Fibroblast of lung (primary cell): ENCODE measurements at regions not wholly inside any gene's neighbourhood (a gene's known extent, or its start where the extent isn't known, plus 50 kb on each side); places are given as distances from the start of the nearest gene placed in this dataset.
"Not testable (repeated sequence)": the region's sequence is repeated elsewhere in the genome, so short reads cannot be mapped to it uniquely, and the experiment has no call there.

ENCODE experiments used
- DNase-seq, 2 donors: peaks; one replicate each; pipeline versions ENCODE4 v3.0.0 to v3.0.0-alpha.2; 2010; ENCODE audit warnings: low read depth in 2 of 2
- H2AFZ ChIP-seq: 2 replicates; pipeline ENCODE4 v1.5.1; 2012; ENCODE audit warnings: low read length, control low read depth, inconsistent platforms
- H3K27ac ChIP-seq: 2 replicates; pipeline ENCODE4 v1.5.1; 2011; ENCODE audit warnings: low read length, control low read depth; ENCODE audit not compliant: insufficient read depth
- H3K27me3 ChIP-seq: 2 replicates; pipeline ENCODE4 v1.5.1; 2011; ENCODE audit warnings: mild to moderate bottlenecking, low read length; ENCODE audit not compliant: control insufficient read depth, insufficient read depth
- H3K36me3 ChIP-seq: 2 replicates; pipeline ENCODE4 v1.5.1; 2011; ENCODE audit warnings: low read length; ENCODE audit not compliant: control insufficient read depth, insufficient read depth
- H3K4me1 ChIP-seq: 2 replicates; pipeline ENCODE4 v1.5.1; 2011; ENCODE audit warnings: low read length; ENCODE audit not compliant: control insufficient read depth, insufficient read depth; ENCODE audit errors: extremely low read depth
- H3K4me2 ChIP-seq: 2 replicates; pipeline ENCODE4 v1.5.1; 2011; ENCODE audit warnings: low read length, control low read depth; ENCODE audit not compliant: insufficient read depth; ENCODE audit errors: extremely low read depth
- H3K4me3 ChIP-seq, 4 experiments: fragments of 200-600 bp in 1 of 4; sonication (generic) in 1 of 4; replicated peaks in 1 of 4; 2 replicates each; pipeline ENCODE4 v1.5.1; 2011 to 2016; ENCODE audit warnings: low read length in 4 of 4, low read depth in 3 of 4, mild to moderate bottlenecking in 3 of 4, control low read depth in 2 of 4, inconsistent platforms in 1 of 4, mixed read lengths in 1 of 4; ENCODE audit not compliant: insufficient read depth in 1 of 4; ENCODE audit errors: control extremely low read depth in 1 of 4
- H3K79me2 ChIP-seq: 2 replicates; pipeline ENCODE4 v1.5.1; 2012; ENCODE audit warnings: mild to moderate bottlenecking, low read length, inconsistent platforms; ENCODE audit not compliant: control insufficient read depth, insufficient read depth
- H3K9ac ChIP-seq: 2 replicates; pipeline ENCODE4 v1.5.1; 2011; ENCODE audit warnings: mild to moderate bottlenecking, low read length, control low read depth; ENCODE audit not compliant: insufficient read depth
- H3K9me3 ChIP-seq: 2 replicates; pipeline ENCODE4 v1.5.1; 2012; ENCODE audit warnings: low read depth, low read length; ENCODE audit not compliant: control insufficient read depth, insufficient read depth
- H4K20me1 ChIP-seq: 2 replicates; pipeline ENCODE4 v1.5.1; 2011; ENCODE audit warnings: low read length; ENCODE audit not compliant: control insufficient read depth, insufficient read depth; ENCODE audit errors: extremely low read depth
- CTCF ChIP-seq, 2 donors: IDR thresholded peaks in 1 of 2; conservative IDR thresholded peaks in 1 of 2; 1 replicate in 1 of 2; 2 replicates in 1 of 2; pipeline ENCODE4 v1.5.1; 2011 to 2012; ENCODE audit warnings: low read length in 2 of 2, control low read depth in 1 of 2, inconsistent platforms in 1 of 2, low read depth in 1 of 2, mild to moderate bottlenecking in 1 of 2
- EZH2 ChIP-seq: IDR thresholded peaks from 2 replicates; pipeline ENCODE4 v1.5.1; 2012; ENCODE audit warnings: low read length, control low read depth, mild to moderate bottlenecking; ENCODE audit errors: missing control alignments

DNA sequence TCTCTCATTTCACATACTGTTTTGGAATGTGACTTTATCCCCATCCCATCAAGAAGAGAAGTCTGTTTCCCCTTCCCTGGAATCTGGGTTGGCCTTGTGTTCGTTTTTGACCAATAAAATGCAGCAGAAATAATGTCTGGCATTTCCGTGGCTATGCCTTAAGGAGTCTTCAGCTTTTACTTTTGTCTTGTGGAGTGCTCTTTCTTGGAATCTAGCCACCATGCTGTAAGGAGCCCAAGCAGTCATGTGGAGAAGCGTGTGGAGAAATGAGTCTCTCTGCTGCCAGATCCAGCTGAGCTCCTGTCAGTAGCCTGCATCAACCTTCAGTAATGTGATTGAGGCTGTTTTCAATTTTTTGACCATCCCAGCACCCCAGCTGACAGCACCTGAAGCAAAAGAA is 84.4 kb upstream of the ARMCX2 start:
- H3K4me1 ChIP-seq, result no peaks in the 10 kb centered on the region
- H3K27me3 ChIP-seq, result no peaks in the 10 kb centered on the region
- no peak overlapping the region for H3K9ac ChIP-seq
- TF ChIP-seq CTCF (conservative IDR thresholded peaks at IDR 0.05 in 1 of 2, IDR thresholded peaks at IDR 0.05 in 1 of 2; ENCODE audit: low read depth in 1 of 2, low read length in 2 of 2) (no peak), EZH2 (no peak)
- H3K27ac ChIP-seq, result no peak overlapping the region
- DNase-seq, result peak in 1 of 2 donors; percentile 0
- no peaks in the 10 kb centered on the region for H3K79me2 ChIP-seq
- no peaks in the 10 kb centered on the region for H3K36me3 ChIP-seq
- H3K4me3 ChIP-seq, result no peak overlapping the region
- H3K9me3 ChIP-seq, result no peaks in the 10 kb centered on the region
- H3K4me2 ChIP-seq, result no peak overlapping the region
- H4K20me1 ChIP-seq, result no peaks in the 10 kb centered on the region
- no peak overlapping the region for H2AFZ ChIP-seq

- Histone ChIP-seq H3K4me1 (no peaks in the 10 kb centered on the region), H3K9ac (no peak overlapping the region), H2AFZ (no peak overlapping the region), H3K36me3 (no peaks in the 10 kb centered on the region), H3K27me3 (no peaks in the 10 kb centered on the region), H3K9me3 (no peaks in the 10 kb centered on the region), H3K79me2 (no peaks in the 10 kb centered on the region), H3K4me2 (no peak overlapping the region), H3K27ac (no peak overlapping the region), H4K20me1 (no peaks in the 10 kb centered on the region), H3K4me3 (no peak overlapping the region)
- TF ChIP-seq CTCF (conservative IDR thresholded peaks at IDR 0.05 in 1 of 2, IDR thresholded peaks at IDR 0.05 in 1 of 2; ENCODE audit: low read depth in 1 of 2, low read length in 2 of 2) (no peak), EZH2 (no peak)
- no peak for DNase-seq
Observed at GRCh38 chrX:101740642-101741041, 81.0 kb upstream of the ARMCX2 start.

GRCh38 chrX:101738867-101739266 is 79.2 kb upstream of the ARMCX2 start:
- not testable (repeated sequence) for DNase-seq, H3K79me2 ChIP-seq, H3K4me3 ChIP-seq, H3K9ac ChIP-seq, H3K27me3 ChIP-seq, H3K27ac ChIP-seq, H3K4me1 ChIP-seq, H3K4me2 ChIP-seq, H4K20me1 ChIP-seq, H3K9me3 ChIP-seq, H3K36me3 ChIP-seq, H2AFZ ChIP-seq

GRCh38 chrX:101738411-101738810 is 78.8 kb upstream of the ARMCX2 start:
- not testable (repeated sequence) for H3K79me2 ChIP-seq, H3K9ac ChIP-seq, H3K4me2 ChIP-seq

More at GRCh38 chrX:101738411-101738810, 78.8 kb upstream of the ARMCX2 start:
- H4K20me1 ChIP-seq, H3K4me3 ChIP-seq, H3K27me3 ChIP-seq, H3K9me3 ChIP-seq, H3K36me3 ChIP-seq, DNase-seq, H3K4me1 ChIP-seq, H3K27ac ChIP-seq, H2AFZ ChIP-seq: not testable (repeated sequence)
